ENCODE measurements at regions not wholly inside any gene's neighbourhood (a gene's known extent, or its start where the extent isn't known, plus 50 kb on each side); places are given as distances from the start of the nearest gene placed in this dataset.

GRCh38 chr19:30608471-30608870 is 236.3 kb downstream of the ZNF536 start:
- FAIRE-seq (no peak), DNase-seq (ENCODE audit: insufficient read length, low spot score) (no peak)
- TF ChIP-seq POLR2A (IDR thresholded peaks at IDR 0.05; ENCODE audit: low read depth, low read length): no peak

Data from H54 (cell line).